ENCODE measurements at regions not wholly inside any gene's neighbourhood (a gene's known extent, or its start where the extent isn't known, plus 50 kb on each side); places are given as distances from the start of the nearest gene placed in this dataset.
"Not testable (repeated sequence)": the region's sequence is repeated elsewhere in the genome, so short reads cannot be mapped to it uniquely, and the experiment has no call there.

GRCh38 chr2:155980941-155981560 lies 351.5 kb downstream of the NR4A2 start:
- Histone ChIP-seq H2BK12ac (ENCODE audit: low read length) (no peak overlapping the region), H3K4me1 (ENCODE audit: control insufficient read depth in 2 of 2, insufficient read depth in 1 of 2, low read depth in 1 of 2, low read length in 2 of 2) (peaks cover 3 to 5% of the 10 kb centered on the region in 2 donors), H2BK120ac (ENCODE audit: low read depth, low read length) (no peak overlapping the region), H3K4me2 (ENCODE audit: insufficient read depth, low read length, poor library complexity, severe bottlenecking) (no peak overlapping the region), H3K9ac (ENCODE audit: low read depth, low read length, poor library complexity) (no peak overlapping the region), H3K79me1 (ENCODE audit: low read depth, low read length) (no peaks in the 10 kb centered on the region), H3K18ac (ENCODE audit: low read length) (no peak overlapping the region), H3K27me3 (ENCODE audit: control insufficient read depth in 3 of 3, insufficient read depth in 3 of 3, low read depth in 1 of 3, low read length in 3 of 3) (no peaks in the 10 kb centered on the region), H4K8ac (ENCODE audit: low read depth, low read length) (no peak overlapping the region), H2AK5ac (ENCODE audit: low read depth, low read length) (no peak overlapping the region), H3K27ac (replicated peaks; ENCODE audit: low read length) (no peak overlapping the region), H4K91ac (ENCODE audit: low read depth, low read length, poor library complexity) (no peak overlapping the region), H3K4ac (ENCODE audit: low read length) (no peak overlapping the region), H2AFZ (ENCODE audit: low read length) (peak overlapping the region; percentile 30), H2BK5ac (ENCODE audit: low read length) (no peak overlapping the region), H3K14ac (ENCODE audit: low read length) (no peak overlapping the region), H3K4me3 (ENCODE audit: low read length in 2 of 2) (no peak overlapping the region), H2BK15ac (ENCODE audit: low read length) (no peak overlapping the region), H3K9me3 (replicated peaks in 1 of 2; ENCODE audit: control insufficient read depth in 2 of 2, insufficient read depth in 1 of 2, low read depth in 1 of 2, low read length in 2 of 2) (no peaks in the 10 kb centered on the region), H3K36me3 (replicated peaks in 1 of 2; ENCODE audit: control insufficient read depth in 2 of 2, insufficient read depth in 2 of 2, low read length in 2 of 2) (no peaks in the 10 kb centered on the region), H3K23ac (ENCODE audit: low read depth, low read length, poor library complexity) (no peak overlapping the region)
- WGBS, 2 donors (ENCODE audit: extremely low coverage in 2 of 2, insufficient read length in 2 of 2, insufficient replicate concordance in 1 of 2) = no CpG with 5 or more reads among the region's 3 CpGs
- DNase-seq (ENCODE audit: low spot score) = no peak

GRCh38 chr2:155975734-155976133 lies 356.8 kb downstream of the NR4A2 start:
- H2BK120ac ChIP-seq (ENCODE audit: low read depth, low read length) = no peak overlapping the region
- no peak overlapping the region for H3K4ac ChIP-seq (ENCODE audit: low read length)
- H3K27me3 ChIP-seq (ENCODE audit: control insufficient read depth in 3 of 3, insufficient read depth in 3 of 3, low read depth in 1 of 3, low read length in 3 of 3) = no peaks in the 10 kb centered on the region
- H3K4me1 ChIP-seq (ENCODE audit: control insufficient read depth in 2 of 2, insufficient read depth in 1 of 2, low read depth in 1 of 2, low read length in 2 of 2) = peaks cover 3 to 22% of the 10 kb centered on the region in 2 donors
- H2AFZ ChIP-seq (ENCODE audit: low read length) = peak overlapping the region; percentile 11
- no peak overlapping the region for H2BK5ac ChIP-seq (ENCODE audit: low read length)
- no peaks in the 10 kb centered on the region for H3K9me3 ChIP-seq (replicated peaks in 1 of 2; ENCODE audit: control insufficient read depth in 2 of 2, insufficient read depth in 1 of 2, low read depth in 1 of 2, low read length in 2 of 2)
- no peaks in the 10 kb centered on the region for H3K36me3 ChIP-seq (replicated peaks in 1 of 2; ENCODE audit: control insufficient read depth in 2 of 2, insufficient read depth in 2 of 2, low read length in 2 of 2)
- H3K14ac ChIP-seq (ENCODE audit: low read length) = no peak overlapping the region
- no peak overlapping the region for H4K8ac ChIP-seq (ENCODE audit: low read depth, low read length)
- H2BK15ac ChIP-seq (ENCODE audit: low read length) = no peak overlapping the region
- no peak overlapping the region for H2BK12ac ChIP-seq (ENCODE audit: low read length)
- H3K23ac ChIP-seq (ENCODE audit: low read depth, low read length, poor library complexity) = no peak overlapping the region
- H4K91ac ChIP-seq (ENCODE audit: low read depth, low read length, poor library complexity) = no peak overlapping the region
- no peak overlapping the region for H3K18ac ChIP-seq (ENCODE audit: low read length)
- no peaks in the 10 kb centered on the region for H3K79me1 ChIP-seq (ENCODE audit: low read depth, low read length)
- DNase-seq (ENCODE audit: low spot score) = peak; percentile 51
- no peak overlapping the region for H3K27ac ChIP-seq (replicated peaks; ENCODE audit: low read length)
- no peak overlapping the region for H2AK5ac ChIP-seq (ENCODE audit: low read depth, low read length)
- no peak overlapping the region for H3K4me2 ChIP-seq (ENCODE audit: insufficient read depth, low read length, poor library complexity, severe bottlenecking)
- no peak overlapping the region for H3K4me3 ChIP-seq (ENCODE audit: low read length in 2 of 2)
- H3K9ac ChIP-seq (ENCODE audit: low read depth, low read length, poor library complexity) = no peak overlapping the region

GRCh38 chr2:155972916-155973315 lies 359.6 kb downstream of the NR4A2 start:
- Histone ChIP-seq H2AK5ac (ENCODE audit: low read depth, low read length) (no peak overlapping the region), H2BK5ac (ENCODE audit: low read length) (no peak overlapping the region), H3K27me3 (ENCODE audit: control insufficient read depth in 3 of 3, insufficient read depth in 3 of 3, low read depth in 1 of 3, low read length in 3 of 3) (no peaks in the 10 kb centered on the region), H2BK120ac (ENCODE audit: low read depth, low read length) (no peak overlapping the region), H3K9me3 (replicated peaks in 1 of 2; ENCODE audit: control insufficient read depth in 2 of 2, insufficient read depth in 1 of 2, low read depth in 1 of 2, low read length in 2 of 2) (no peaks in the 10 kb centered on the region), H3K23ac (ENCODE audit: low read depth, low read length, poor library complexity) (no peak overlapping the region), H3K4ac (ENCODE audit: low read length) (no peak overlapping the region), H3K9ac (ENCODE audit: low read depth, low read length, poor library complexity) (no peak overlapping the region), H3K4me3 (ENCODE audit: low read length in 2 of 2) (no peak overlapping the region), H3K4me2 (ENCODE audit: insufficient read depth, low read length, poor library complexity, severe bottlenecking) (no peak overlapping the region), H4K91ac (ENCODE audit: low read depth, low read length, poor library complexity) (no peak overlapping the region), H3K27ac (replicated peaks; ENCODE audit: low read length) (no peak overlapping the region), H3K18ac (ENCODE audit: low read length) (no peak overlapping the region), H2BK15ac (ENCODE audit: low read length) (no peak overlapping the region), H3K4me1 (ENCODE audit: control insufficient read depth in 2 of 2, insufficient read depth in 1 of 2, low read depth in 1 of 2, low read length in 2 of 2) (peaks cover 0 to 22% of the 10 kb centered on the region in 2 donors), H3K14ac (ENCODE audit: low read length) (no peak overlapping the region), H3K36me3 (replicated peaks in 1 of 2; ENCODE audit: control insufficient read depth in 2 of 2, insufficient read depth in 2 of 2, low read length in 2 of 2) (no peaks in the 10 kb centered on the region), H2BK12ac (ENCODE audit: low read length) (no peak overlapping the region), H2AFZ (ENCODE audit: low read length) (no peak overlapping the region), H4K8ac (ENCODE audit: low read depth, low read length) (no peak overlapping the region), H3K79me1 (ENCODE audit: low read depth, low read length) (no peaks in the 10 kb centered on the region)
- DNase-seq (ENCODE audit: low spot score) = no peak
- no CpG with 5 or more reads among the region's 2 CpGs for WGBS, 2 donors (ENCODE audit: extremely low coverage in 2 of 2, insufficient read length in 2 of 2, insufficient replicate concordance in 1 of 2)

GRCh38 chr2:155966064-155966471 lies 366.5 kb downstream of the NR4A2 start:
- not testable (repeated sequence) for H3K27me3 ChIP-seq (ENCODE audit: control insufficient read depth in 3 of 3, insufficient read depth in 3 of 3, low read depth in 1 of 3, low read length in 3 of 3); H2AK5ac ChIP-seq (ENCODE audit: low read depth, low read length); H3K36me3 ChIP-seq (replicated peaks in 1 of 2; ENCODE audit: control insufficient read depth in 2 of 2, insufficient read depth in 2 of 2, low read length in 2 of 2); H4K8ac ChIP-seq (ENCODE audit: low read depth, low read length); H4K91ac ChIP-seq (ENCODE audit: low read depth, low read length, poor library complexity); H3K4me3 ChIP-seq (ENCODE audit: low read length in 2 of 2); H2BK120ac ChIP-seq (ENCODE audit: low read depth, low read length); H2BK15ac ChIP-seq (ENCODE audit: low read length); H3K23ac ChIP-seq (ENCODE audit: low read depth, low read length, poor library complexity); H3K14ac ChIP-seq (ENCODE audit: low read length); H2BK5ac ChIP-seq (ENCODE audit: low read length); H3K4ac ChIP-seq (ENCODE audit: low read length); H3K4me1 ChIP-seq (ENCODE audit: control insufficient read depth in 2 of 2, insufficient read depth in 1 of 2, low read depth in 1 of 2, low read length in 2 of 2); H3K79me1 ChIP-seq (ENCODE audit: low read depth, low read length); H3K4me2 ChIP-seq (ENCODE audit: insufficient read depth, low read length, poor library complexity, severe bottlenecking); H3K18ac ChIP-seq (ENCODE audit: low read length); H3K9ac ChIP-seq (ENCODE audit: low read depth, low read length, poor library complexity); H3K9me3 ChIP-seq (replicated peaks in 1 of 2; ENCODE audit: control insufficient read depth in 2 of 2, insufficient read depth in 1 of 2, low read depth in 1 of 2, low read length in 2 of 2); H3K27ac ChIP-seq (replicated peaks; ENCODE audit: low read length); H2AFZ ChIP-seq (ENCODE audit: low read length); DNase-seq (ENCODE audit: low spot score); H2BK12ac ChIP-seq (ENCODE audit: low read length)
- WGBS, 2 donors (ENCODE audit: extremely low coverage in 2 of 2, insufficient read length in 2 of 2, insufficient replicate concordance in 1 of 2) = no CpG with 5 or more reads among the region's 18 CpGs

Measured in neuronal stem cell (in vitro differentiated cells).